ENCODE measurements at regions not wholly inside any gene's neighbourhood (a gene's known extent, or its start where the extent isn't known, plus 50 kb on each side); places are given as distances from the start of the nearest gene placed in this dataset.

DNA sequence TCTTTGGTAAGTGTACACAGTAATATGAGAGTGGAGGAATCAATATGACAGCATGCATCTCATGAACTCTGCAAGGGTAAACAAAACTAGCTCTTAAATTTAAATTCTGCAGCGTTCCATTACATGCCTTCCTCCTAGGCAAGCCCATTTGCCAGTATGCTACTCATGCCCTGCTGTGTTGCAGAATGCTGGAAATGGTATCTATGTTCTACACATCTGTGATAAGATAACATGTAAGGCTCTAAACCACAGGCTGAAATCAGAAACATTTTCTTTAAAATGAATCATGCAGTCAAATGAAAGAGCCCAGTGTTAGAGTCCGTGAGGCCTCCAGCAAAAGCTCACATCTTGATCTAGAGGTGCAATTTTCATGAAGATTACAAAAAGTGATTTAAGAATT, 112.8 kb upstream of the FN1 start:
- DNase-seq (ENCODE audit: low spot score in 2 of 2) = no peak
- Histone ChIP-seq H3K27me3 (no peaks in the 10 kb centered on the region), H3K4me3 (no peak overlapping the region), H3K4me1 (no peaks in the 10 kb centered on the region), H3K27ac (no peak overlapping the region), H3K9me3 (no peaks in the 10 kb centered on the region), H3K36me3 (no peaks in the 10 kb centered on the region)
- intact Hi-C loops (cut with DNase I; ENCODE audit: low total_unique reads) = no loop called here
- TF ChIP-seq POLR2A (IDR thresholded peaks at IDR 0.05) (no peak), POLR2AphosphoS5 (IDR thresholded peaks at IDR 0.05) (no peak)
- TF ChIP-seq, protein P1, sequence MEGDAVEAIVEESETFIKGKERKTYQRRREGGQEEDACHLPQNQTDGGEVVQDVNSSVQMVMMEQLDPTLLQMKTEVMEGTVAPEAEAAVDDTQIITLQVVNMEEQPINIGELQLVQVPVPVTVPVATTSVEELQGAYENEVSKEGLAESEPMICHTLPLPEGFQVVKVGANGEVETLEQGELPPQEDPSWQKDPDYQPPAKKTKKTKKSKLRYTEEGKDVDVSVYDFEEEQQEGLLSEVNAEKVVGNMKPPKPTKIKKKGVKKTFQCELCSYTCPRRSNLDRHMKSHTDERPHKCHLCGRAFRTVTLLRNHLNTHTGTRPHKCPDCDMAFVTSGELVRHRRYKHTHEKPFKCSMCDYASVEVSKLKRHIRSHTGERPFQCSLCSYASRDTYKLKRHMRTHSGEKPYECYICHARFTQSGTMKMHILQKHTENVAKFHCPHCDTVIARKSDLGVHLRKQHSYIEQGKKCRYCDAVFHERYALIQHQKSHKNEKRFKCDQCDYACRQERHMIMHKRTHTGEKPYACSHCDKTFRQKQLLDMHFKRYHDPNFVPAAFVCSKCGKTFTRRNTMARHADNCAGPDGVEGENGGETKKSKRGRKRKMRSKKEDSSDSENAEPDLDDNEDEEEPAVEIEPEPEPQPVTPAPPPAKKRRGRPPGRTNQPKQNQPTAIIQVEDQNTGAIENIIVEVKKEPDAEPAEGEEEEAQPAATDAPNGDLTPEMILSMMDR (IDR thresholded peaks at IDR 0.05) = no peak

DNA sequence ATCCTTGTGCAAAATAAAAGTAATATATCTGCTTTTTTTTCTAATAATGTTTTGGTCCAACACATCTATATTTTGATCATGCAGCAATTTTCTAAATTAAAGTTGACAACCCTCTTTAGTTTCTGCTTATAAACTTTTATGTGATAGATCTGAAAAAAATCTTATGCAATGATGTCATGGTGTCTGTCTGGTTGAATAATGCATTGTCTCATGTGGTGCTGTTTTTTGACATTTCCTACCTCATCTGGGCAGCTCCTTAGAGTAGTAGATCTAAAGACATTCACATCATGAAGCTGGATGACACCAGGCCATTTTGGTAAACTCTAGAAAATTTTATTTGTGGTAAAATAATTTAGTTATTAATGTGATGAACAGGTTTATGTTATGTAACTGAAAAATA, 106.8 kb upstream of the FN1 start:
- no peak for DNase-seq (ENCODE audit: low spot score in 2 of 2)
- Histone ChIP-seq H3K4me3 (no peak overlapping the region), H3K27ac (no peak overlapping the region), H3K27me3 (no peaks in the 10 kb centered on the region), H3K9me3 (no peaks in the 10 kb centered on the region), H3K36me3 (no peaks in the 10 kb centered on the region), H3K4me1 (no peaks in the 10 kb centered on the region)
- intact Hi-C loops (cut with DNase I; ENCODE audit: low total_unique reads) = no loop called here
- no peak for TF ChIP-seq POLR2A (IDR thresholded peaks at IDR 0.05)
- TF ChIP-seq, protein P1 (IDR thresholded peaks at IDR 0.05) = no peak
- TF ChIP-seq POLR2AphosphoS5 (IDR thresholded peaks at IDR 0.05) = no peak

DNA sequence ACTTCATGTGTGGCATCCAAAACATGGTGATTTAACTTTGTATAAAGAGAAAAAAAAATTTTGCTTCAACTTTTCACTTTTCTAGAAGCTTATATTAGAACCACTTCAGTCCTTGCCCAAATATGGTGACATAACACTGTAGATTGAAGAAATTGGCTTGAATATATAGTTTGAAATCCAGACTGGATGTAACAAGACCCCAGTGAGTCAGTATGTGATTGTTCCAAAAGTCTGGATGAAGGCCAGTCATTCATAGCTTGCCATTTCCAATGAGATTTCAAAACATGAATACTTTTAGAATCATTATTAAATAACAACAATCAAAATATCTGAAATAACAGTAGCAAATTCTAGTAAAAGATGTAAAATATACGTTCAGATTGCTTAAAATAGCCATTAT, 104.8 kb upstream of the FN1 start:
- H3K4me3 ChIP-seq = no peak overlapping the region
- H3K36me3 ChIP-seq = no peaks in the 10 kb centered on the region
- H3K4me1 ChIP-seq = no peaks in the 10 kb centered on the region
- intact Hi-C loops (cut with DNase I; ENCODE audit: low total_unique reads) = no loop called here
- H3K27me3 ChIP-seq = no peaks in the 10 kb centered on the region
- DNase-seq (ENCODE audit: low spot score in 2 of 2) = no peak
- H3K27ac ChIP-seq = no peak overlapping the region
- H3K9me3 ChIP-seq = no peaks in the 10 kb centered on the region
- TF ChIP-seq, protein P1 (IDR thresholded peaks at IDR 0.05) = no peak
- TF ChIP-seq POLR2A (IDR thresholded peaks at IDR 0.05) (no peak), POLR2AphosphoS5 (IDR thresholded peaks at IDR 0.05) (no peak)

DNA sequence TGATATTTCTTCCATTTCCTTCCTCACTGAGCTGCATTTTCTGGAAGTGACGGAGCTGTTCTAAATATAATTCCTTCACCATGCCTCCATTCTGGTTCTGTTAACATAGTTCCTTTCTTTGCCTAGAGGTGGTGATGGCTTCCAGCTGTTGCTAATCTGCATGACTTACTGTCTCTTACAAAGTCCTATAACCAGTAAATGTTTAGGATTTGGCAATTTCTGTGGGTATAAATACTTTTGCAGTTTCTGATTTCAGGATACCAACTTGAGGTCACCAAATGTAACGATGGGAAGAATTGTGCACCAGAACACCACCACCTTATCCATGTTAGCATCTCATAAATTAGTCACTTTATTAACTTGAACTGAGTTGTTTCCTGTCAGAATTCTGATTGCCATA, 101.7 kb upstream of the FN1 start:
- H3K27ac ChIP-seq = no peak overlapping the region
- intact Hi-C loops (cut with DNase I; ENCODE audit: low total_unique reads) = no loop called here
- no peaks in the 10 kb centered on the region for H3K36me3 ChIP-seq
- TF ChIP-seq POLR2AphosphoS5 (IDR thresholded peaks at IDR 0.05) = no peak
- TF ChIP-seq, protein P1 (IDR thresholded peaks at IDR 0.05) = no peak
- no peak for TF ChIP-seq POLR2A (IDR thresholded peaks at IDR 0.05)
- no peaks in the 10 kb centered on the region for H3K27me3 ChIP-seq
- H3K9me3 ChIP-seq = peaks cover 12 to 13% of the 10 kb centered on the region in 2 donors
- no peaks in the 10 kb centered on the region for H3K4me1 ChIP-seq
- DNase-seq (ENCODE audit: low spot score in 2 of 2) = no peak
- H3K4me3 ChIP-seq = no peak overlapping the region

DNA sequence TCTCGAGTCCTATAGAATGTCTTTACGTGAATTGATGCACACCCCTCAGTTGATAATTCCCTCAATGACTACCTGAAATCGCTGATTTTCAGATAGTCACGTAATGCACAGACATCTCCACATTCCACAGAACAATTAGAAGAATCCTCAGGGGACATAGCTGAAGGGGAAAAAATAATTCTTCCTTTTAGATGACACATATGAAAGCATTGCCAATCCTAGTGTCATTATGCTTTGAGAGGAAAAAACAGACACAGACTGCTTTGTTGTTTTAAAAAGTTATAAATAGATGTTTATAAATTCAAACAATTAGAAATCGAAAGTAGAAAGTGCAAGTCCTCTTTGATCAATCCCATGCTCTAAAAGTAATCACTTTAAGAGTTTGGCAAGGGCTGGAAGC, 100.6 kb upstream of the FN1 start:
- no peaks in the 10 kb centered on the region for H3K4me1 ChIP-seq
- no peak for DNase-seq (ENCODE audit: low spot score in 2 of 2)
- H3K36me3 ChIP-seq = no peaks in the 10 kb centered on the region
- H3K4me3 ChIP-seq = no peak overlapping the region
- TF ChIP-seq POLR2A (IDR thresholded peaks at IDR 0.05) (no peak), POLR2AphosphoS5 (IDR thresholded peaks at IDR 0.05) (no peak)
- TF ChIP-seq, protein P1 (IDR thresholded peaks at IDR 0.05) = no peak
- intact Hi-C loops (cut with DNase I; ENCODE audit: low total_unique reads) = no loop called here
- peaks cover 12 to 13% of the 10 kb centered on the region in 2 donors for H3K9me3 ChIP-seq
- H3K27me3 ChIP-seq = no peaks in the 10 kb centered on the region
- H3K27ac ChIP-seq = no peak overlapping the region
